ENCODE measurements at regions not wholly inside any gene's neighbourhood (a gene's known extent, or its start where the extent isn't known, plus 50 kb on each side); places are given as distances from the start of the nearest gene placed in this dataset.

- no peaks in the 10 kb centered on the region for H3K4me1 ChIP-seq
- ATAC-seq (no peak), DNase-seq (no peak)
- intact Hi-C loops (cut with DNase I): no loop called here
- H3K27ac ChIP-seq: no peak overlapping the region
- H3K9me3 ChIP-seq: no peaks in the 10 kb centered on the region
- H3K27me3 ChIP-seq: peaks cover 0 to 34% (median 10%) of the 10 kb centered on the region in 7 donors
- no peaks in the 10 kb centered on the region for H3K36me3 ChIP-seq
- H3K4me3 ChIP-seq: no peak overlapping the region
- TF ChIP-seq CTCF (IDR thresholded peaks at IDR 0.05): no peak
- 78 to 81% methylated on average over 8 of the region's 8 CpGs for WGBS, 2 donors
Observed at GRCh38 chr10:130960531-130960930, 351.0 kb downstream of the TCERG1L start.

GRCh38 chr10:130961506-130962239, 349.8 kb downstream of the TCERG1L start:
- no peak overlapping the region for H3K4me3 ChIP-seq
- 78 to 79% methylated on average over 5 of the region's 5 CpGs for WGBS, 2 donors
- H3K36me3 ChIP-seq: no peaks in the 10 kb centered on the region
- no peaks in the 10 kb centered on the region for H3K4me1 ChIP-seq
- no peaks in the 10 kb centered on the region for H3K9me3 ChIP-seq
- no peak for ATAC-seq
- intact Hi-C loops (cut with DNase I): no loop called here
- H3K27me3 ChIP-seq: peaks cover 0 to 26% (median 10%) of the 10 kb centered on the region in 7 donors
- H3K27ac ChIP-seq: no peak overlapping the region
- DNase-seq: no peak
- TF ChIP-seq CTCF (IDR thresholded peaks at IDR 0.05): no peak

GRCh38 chr10:130962240-130963051, 349.1 kb downstream of the TCERG1L start:
- Histone ChIP-seq H3K27ac (no peak overlapping the region), H3K4me3 (no peak overlapping the region), H3K27me3 (peaks cover 0 to 19% (median 3%) of the 10 kb centered on the region in 7 donors), H3K9me3 (no peaks in the 10 kb centered on the region), H3K36me3 (no peaks in the 10 kb centered on the region), H3K4me1 (no peaks in the 10 kb centered on the region)
- WGBS, 2 donors: 81 to 84% methylated on average over 19 of the region's 19 CpGs
- ATAC-seq (no peak), DNase-seq (no peak)
- intact Hi-C loops (cut with DNase I): no loop called here
- no peak for TF ChIP-seq CTCF (IDR thresholded peaks at IDR 0.05)

- intact Hi-C loops (cut with DNase I): no loop called here
- ATAC-seq: no peak
- Histone ChIP-seq H3K27ac (no peak overlapping the region), H3K4me3 (no peak overlapping the region), H3K4me1 (no peaks in the 10 kb centered on the region), H3K36me3 (no peaks in the 10 kb centered on the region), H3K9me3 (no peaks in the 10 kb centered on the region), H3K27me3 (peaks cover 0 to 19% (median 0%) of the 10 kb centered on the region in 7 donors)
- TF ChIP-seq CTCF (IDR thresholded peaks at IDR 0.05): no peak
- WGBS, 2 donors: 81 to 86% methylated on average over 9 of the region's 9 CpGs
- no peak for DNase-seq
Observed at GRCh38 chr10:130963052-130963393, 348.5 kb downstream of the TCERG1L start.
